ENCODE measurements at regions not wholly inside any gene's neighbourhood (a gene's known extent, or its start where the extent isn't known, plus 50 kb on each side); places are given as distances from the start of the nearest gene placed in this dataset.

GRCh38 chr3:6567241-6567640 is 293.7 kb upstream of the GRM7 start:
- Mint-ChIP-seq H3K4me3 (ENCODE audit: low read depth, unreplicated experiment) (no peak overlapping the region), H3K27me3 (ENCODE audit: unreplicated experiment) (no peaks in the 10 kb centered on the region), H3K36me3 (ENCODE audit: insufficient read depth, unreplicated experiment) (no peaks in the 10 kb centered on the region), H3K27ac (ENCODE audit: unreplicated experiment) (no peak overlapping the region), H3K9me3 (ENCODE audit: low read depth, unreplicated experiment) (peaks cover 6% of the 10 kb centered on the region), H3K4me1 (ENCODE audit: low read depth, unreplicated experiment) (no peaks in the 10 kb centered on the region)
- TF ChIP-seq, protein P1, sequence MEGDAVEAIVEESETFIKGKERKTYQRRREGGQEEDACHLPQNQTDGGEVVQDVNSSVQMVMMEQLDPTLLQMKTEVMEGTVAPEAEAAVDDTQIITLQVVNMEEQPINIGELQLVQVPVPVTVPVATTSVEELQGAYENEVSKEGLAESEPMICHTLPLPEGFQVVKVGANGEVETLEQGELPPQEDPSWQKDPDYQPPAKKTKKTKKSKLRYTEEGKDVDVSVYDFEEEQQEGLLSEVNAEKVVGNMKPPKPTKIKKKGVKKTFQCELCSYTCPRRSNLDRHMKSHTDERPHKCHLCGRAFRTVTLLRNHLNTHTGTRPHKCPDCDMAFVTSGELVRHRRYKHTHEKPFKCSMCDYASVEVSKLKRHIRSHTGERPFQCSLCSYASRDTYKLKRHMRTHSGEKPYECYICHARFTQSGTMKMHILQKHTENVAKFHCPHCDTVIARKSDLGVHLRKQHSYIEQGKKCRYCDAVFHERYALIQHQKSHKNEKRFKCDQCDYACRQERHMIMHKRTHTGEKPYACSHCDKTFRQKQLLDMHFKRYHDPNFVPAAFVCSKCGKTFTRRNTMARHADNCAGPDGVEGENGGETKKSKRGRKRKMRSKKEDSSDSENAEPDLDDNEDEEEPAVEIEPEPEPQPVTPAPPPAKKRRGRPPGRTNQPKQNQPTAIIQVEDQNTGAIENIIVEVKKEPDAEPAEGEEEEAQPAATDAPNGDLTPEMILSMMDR (IDR thresholded peaks at IDR 0.05; ENCODE audit: unreplicated experiment): no peak
- CTCF ChIA-PET: no interaction called here
- intact Hi-C loops (cut with micrococcal nuclease; ENCODE audit: unreplicated experiment): no loop called here
- no TSS peak for BruUV-seq (replicated peaks)
- DNase-seq: no peak

- H3K9me3 Mint-ChIP-seq (ENCODE audit: low read depth, unreplicated experiment): peaks cover 6% of the 10 kb centered on the region
- H3K36me3 Mint-ChIP-seq (ENCODE audit: insufficient read depth, unreplicated experiment): no peaks in the 10 kb centered on the region
- no TSS peak for BruUV-seq (replicated peaks)
- no peak for DNase-seq
- intact Hi-C loops (cut with micrococcal nuclease; ENCODE audit: unreplicated experiment): no loop called here
- H3K27ac Mint-ChIP-seq (ENCODE audit: unreplicated experiment): no peak overlapping the region
- TF ChIP-seq, protein P1 (IDR thresholded peaks at IDR 0.05; ENCODE audit: unreplicated experiment): no peak
- H3K4me1 Mint-ChIP-seq (ENCODE audit: low read depth, unreplicated experiment): no peaks in the 10 kb centered on the region
- H3K4me3 Mint-ChIP-seq (ENCODE audit: low read depth, unreplicated experiment): no peak overlapping the region
- no peaks in the 10 kb centered on the region for H3K27me3 Mint-ChIP-seq (ENCODE audit: unreplicated experiment)
- CTCF ChIA-PET: no interaction called here
Observed at GRCh38 chr3:6568999-6569493, 291.9 kb upstream of the GRM7 start.

- intact Hi-C loops (cut with micrococcal nuclease; ENCODE audit: unreplicated experiment): no loop called here
- Mint-ChIP-seq H3K4me1 (ENCODE audit: low read depth, unreplicated experiment) (no peaks in the 10 kb centered on the region), H3K27me3 (ENCODE audit: unreplicated experiment) (no peaks in the 10 kb centered on the region), H3K9me3 (ENCODE audit: low read depth, unreplicated experiment) (peaks cover 8% of the 10 kb centered on the region), H3K36me3 (ENCODE audit: insufficient read depth, unreplicated experiment) (no peaks in the 10 kb centered on the region), H3K4me3 (ENCODE audit: low read depth, unreplicated experiment) (no peak overlapping the region), H3K27ac (ENCODE audit: unreplicated experiment) (no peak overlapping the region)
- TF ChIP-seq, protein P1 (IDR thresholded peaks at IDR 0.05; ENCODE audit: unreplicated experiment): no peak
- CTCF ChIA-PET: no interaction called here
- BruUV-seq (replicated peaks): no TSS peak
- no peak for DNase-seq
Observed at GRCh38 chr3:6571448-6571847, 289.5 kb upstream of the GRM7 start.

- no TSS peak for BruUV-seq (replicated peaks)
- Mint-ChIP-seq H3K4me1 (ENCODE audit: low read depth, unreplicated experiment) (no peaks in the 10 kb centered on the region), H3K27me3 (ENCODE audit: unreplicated experiment) (no peaks in the 10 kb centered on the region), H3K27ac (ENCODE audit: unreplicated experiment) (no peak overlapping the region), H3K4me3 (ENCODE audit: low read depth, unreplicated experiment) (no peak overlapping the region), H3K36me3 (ENCODE audit: insufficient read depth, unreplicated experiment) (no peaks in the 10 kb centered on the region), H3K9me3 (ENCODE audit: low read depth, unreplicated experiment) (peaks cover 6% of the 10 kb centered on the region)
- TF ChIP-seq, protein P1 (IDR thresholded peaks at IDR 0.05; ENCODE audit: unreplicated experiment): no peak
- intact Hi-C loops (cut with micrococcal nuclease; ENCODE audit: unreplicated experiment): no loop called here
- DNase-seq: no peak
- CTCF ChIA-PET: no interaction called here
Observed at GRCh38 chr3:6577584-6577983, 283.3 kb upstream of the GRM7 start.

Measured in Calu3 (cell line).